Dedifferentiated amniotic fluid mesenchymal stem cell (primary cell): ENCODE measurements at regions not wholly inside any gene's neighbourhood (a gene's known extent, or its start where the extent isn't known, plus 50 kb on each side); places are given as distances from the start of the nearest gene placed in this dataset.
"Not testable (repeated sequence)": the region's sequence is repeated elsewhere in the genome, so short reads cannot be mapped to it uniquely, and the experiment has no call there.

ENCODE experiments used
- DNase-seq: peaks from one replicate; pipeline ENCODE4 v3.0.0-alpha.2; 2016; ENCODE audit errors: extremely low spot score

DNA sequence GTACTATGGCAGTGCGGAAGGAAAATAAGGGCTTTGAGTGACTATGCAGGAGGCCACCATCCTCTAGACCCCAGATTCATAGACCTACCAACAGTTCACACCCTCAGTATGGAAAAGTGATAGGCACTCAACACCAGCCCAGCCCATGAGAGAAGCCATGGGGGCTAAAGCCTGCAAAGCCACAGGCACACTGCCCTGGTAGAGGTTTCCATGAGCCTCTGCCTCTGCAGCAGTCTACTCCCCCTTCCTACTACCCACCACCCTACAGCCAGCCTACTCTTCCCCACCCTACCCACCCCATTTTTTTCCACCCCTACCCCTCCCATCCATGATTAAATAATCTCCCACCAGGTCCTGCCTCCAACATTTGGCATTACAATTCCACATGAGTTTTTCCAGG, 241.9 kb downstream of the CWH43 start:
- DNase-seq = not testable (repeated sequence)

DNA sequence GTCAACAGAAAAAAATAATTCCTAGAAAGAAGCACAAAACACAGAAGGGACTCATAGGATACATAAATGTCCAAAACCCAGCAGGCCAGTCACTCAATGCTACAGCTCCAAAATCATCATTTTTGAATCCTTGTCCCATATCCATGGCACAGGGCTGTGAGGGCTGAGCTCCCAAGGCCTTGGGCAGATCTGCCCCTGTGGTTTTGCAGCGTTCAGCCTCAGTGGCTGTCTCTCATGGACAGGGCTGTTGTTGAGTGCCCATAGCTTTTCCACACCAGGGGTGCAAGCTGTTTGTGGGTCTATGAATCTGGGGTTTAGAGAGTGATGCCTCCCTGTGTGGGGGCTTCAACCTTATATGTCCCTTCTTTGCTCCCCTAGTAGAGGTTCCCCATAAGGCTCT, 243.2 kb downstream of the CWH43 start:
- not testable (repeated sequence) for DNase-seq

DNA sequence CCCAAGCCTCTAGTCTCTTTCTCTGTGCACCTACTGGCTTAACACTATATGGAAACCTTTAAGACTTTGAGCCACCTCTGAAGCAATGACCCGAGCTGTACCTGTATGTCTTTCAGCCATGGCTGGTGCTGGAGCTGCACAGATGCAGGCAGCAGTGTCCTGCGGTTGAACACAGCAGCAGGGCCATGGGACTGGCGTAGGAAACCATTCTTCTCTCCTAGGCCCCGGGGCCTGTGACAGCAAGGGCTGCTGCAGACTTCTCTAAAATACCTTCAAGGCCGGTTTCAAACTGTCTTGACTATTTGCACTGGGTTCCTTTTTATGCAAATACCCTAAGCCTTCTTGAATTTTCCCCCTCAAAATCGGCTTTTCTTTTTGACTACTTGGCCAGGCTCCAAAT, 243.6 kb downstream of the CWH43 start:
- DNase-seq = not testable (repeated sequence)

DNA sequence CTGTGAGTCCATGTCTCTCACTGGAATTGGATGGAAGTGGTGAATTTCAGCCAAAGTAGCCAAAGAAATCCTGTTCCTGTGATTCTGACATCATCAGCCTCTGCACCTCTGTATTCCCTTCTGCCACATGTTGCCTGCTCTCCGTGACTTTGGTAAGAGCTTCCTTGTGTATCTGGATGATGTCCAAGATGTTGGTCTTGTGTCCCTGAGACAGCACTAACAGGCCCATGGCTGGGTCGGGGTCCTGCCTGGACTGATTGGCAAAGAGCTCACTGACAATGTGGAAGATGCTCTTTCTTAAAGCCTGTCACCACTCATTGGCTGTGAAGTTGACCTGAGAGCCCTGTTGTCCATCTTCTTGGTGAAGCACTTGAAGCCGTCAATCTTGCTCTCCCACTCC, 247.3 kb downstream of the CWH43 start:
- DNase-seq = not testable (repeated sequence)

DNA sequence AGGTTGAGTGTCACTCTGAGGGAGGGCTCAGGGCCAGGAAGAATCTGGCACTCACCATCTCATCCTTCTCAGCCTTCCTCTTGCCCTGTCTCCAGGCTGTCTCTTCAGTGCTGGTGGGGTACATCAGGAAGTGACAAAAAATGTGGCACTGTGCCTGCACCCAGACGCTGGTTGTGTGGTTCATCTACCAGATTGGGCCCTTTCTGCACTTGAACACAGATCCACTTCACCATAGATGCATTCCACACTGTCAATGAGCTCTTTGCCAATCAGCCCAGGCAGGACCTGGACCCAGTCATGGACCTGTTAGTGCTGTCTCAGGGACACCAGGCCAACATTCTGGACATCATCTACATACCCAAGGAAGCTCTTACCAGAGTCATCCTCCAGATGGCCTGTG, 247.7 kb downstream of the CWH43 start:
- DNase-seq = not testable (repeated sequence)

DNA sequence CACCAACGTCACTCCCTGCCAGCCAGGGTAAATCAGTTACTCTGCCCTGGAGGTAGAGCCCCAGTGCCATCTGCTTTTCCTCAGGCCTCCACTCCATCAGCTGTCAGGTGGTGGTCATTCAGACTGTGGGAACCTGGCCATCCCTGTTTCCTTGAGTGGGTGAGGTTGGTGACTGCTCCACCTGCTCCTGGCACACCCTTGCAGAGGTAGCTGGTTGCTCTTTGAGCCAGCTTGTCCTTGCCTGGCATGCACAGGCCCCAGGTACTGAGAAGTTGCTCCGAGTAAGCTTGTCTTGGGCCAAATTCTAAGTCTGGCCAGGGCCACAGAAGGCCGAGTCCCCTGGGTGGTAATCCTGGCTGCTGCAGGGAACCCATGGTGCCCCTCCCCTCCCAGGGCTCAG, 248.3 kb downstream of the CWH43 start:
- not testable (repeated sequence) for DNase-seq

DNA sequence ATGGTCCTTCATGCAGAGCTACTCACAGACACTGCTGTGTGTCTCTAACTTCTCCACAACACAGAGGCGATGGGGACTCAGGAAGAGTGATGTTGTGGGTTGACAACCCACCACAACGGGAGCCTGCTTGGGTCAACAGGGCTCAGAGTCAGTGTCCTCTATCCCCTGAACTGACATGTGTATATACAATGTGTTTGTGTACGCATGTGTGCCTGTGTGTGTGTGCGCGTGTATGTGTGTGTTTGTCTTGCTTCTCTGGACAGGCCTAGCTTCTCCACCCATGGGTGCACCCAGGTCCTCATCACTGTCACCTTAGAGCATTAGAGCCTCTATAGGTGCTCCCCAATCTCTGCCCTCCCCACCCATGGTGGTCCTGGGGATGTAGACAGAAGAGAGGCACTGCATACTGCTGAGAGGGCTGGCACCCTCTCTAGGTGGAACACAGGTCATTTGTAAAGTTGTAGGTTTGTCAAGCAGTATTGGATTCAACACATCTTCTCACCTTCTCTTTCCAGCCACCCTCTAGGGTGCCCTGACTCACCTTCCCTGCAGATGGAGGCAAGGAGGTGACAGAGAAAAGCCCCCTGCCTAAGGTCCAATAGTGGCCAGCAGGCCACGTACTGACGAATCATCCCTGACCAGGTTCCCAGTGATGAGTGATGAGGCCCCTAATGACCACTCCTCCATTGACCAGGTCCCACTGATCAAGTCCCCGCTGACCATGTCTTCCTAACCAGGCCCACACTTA, 249.5 kb downstream of the CWH43 start:
- DNase-seq = not testable (repeated sequence)

DNA sequence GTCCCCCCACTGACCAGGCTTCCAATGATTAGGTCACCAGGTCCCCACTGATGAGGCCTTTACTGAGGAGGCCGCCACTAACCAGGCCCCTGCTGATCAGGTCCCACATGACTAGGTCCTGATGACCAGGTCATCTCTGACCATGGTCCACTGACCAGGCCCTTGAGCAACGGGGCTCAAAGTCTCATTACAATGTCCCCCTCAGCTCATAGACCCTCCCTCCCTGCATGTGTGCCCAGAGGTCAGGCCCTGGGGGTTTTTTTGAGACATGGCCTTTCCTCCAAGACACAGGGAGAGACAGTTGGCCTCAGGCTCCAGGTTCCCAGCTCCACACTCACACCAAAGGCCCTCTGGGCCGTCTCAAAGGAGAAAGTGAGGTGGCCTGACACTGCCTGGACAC, 250.4 kb downstream of the CWH43 start:
- DNase-seq = not testable (repeated sequence)

DNA sequence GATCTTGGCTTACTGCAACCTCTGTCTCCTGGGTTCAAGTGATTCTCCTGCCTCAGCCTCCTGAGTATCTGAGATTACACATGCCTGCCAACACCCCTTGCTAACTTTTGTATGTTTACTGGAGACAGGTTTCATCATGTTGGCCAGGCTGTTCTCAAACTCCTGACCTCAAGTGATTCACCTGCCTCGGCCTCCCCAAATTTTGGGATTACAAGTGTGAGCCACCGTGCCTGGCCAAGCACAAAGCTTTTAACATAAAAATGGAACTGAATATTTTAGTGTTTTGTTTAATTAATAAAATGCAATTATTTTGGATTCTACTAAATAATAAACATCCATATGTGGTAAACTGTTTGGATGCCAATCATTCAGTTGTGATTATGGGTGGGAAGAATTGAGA, 255.2 kb downstream of the CWH43 start:
- DNase-seq = not testable (repeated sequence)

DNA sequence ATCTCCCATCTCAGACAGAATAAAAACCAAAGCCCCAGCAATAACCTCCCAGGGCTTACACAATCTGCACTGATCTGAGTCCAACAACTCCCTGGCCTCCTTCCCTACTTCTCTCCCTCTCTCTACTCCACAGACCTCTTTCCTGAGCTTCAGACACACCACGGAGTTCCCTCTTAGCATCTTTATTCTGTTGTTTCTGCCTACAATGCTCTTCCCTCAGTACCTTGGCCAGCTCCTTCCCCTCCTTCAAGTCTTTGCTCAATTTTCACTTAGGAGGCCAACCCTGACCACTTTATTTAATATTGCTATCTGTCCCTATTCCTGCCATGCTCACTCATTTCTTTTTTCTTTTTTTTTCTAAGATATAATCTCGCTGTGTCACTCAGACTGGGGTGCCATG, 276.7 kb downstream of the CWH43 start:
- not testable (repeated sequence) for DNase-seq

DNA sequence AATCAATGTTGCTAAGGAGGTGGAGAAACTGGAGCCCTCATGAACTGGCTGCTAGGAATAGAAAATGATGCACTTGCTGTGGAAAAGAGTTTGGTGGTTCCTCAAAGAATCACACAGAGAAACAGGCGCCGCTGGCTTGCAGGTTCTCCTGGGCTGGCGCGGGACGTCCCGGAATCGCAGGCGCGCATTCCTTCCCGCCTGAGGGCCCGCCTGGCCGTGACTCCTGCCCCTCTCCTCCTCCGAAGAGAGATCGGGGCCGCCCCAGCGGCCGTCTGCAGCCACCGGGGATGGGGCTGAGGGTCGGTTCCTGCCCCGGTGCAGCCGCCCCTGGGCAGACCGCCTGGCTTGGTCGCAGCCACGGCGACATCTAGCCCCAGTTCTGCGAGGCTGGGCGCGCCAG, 284.4 kb downstream of the CWH43 start:
- not testable (repeated sequence) for DNase-seq

DNA sequence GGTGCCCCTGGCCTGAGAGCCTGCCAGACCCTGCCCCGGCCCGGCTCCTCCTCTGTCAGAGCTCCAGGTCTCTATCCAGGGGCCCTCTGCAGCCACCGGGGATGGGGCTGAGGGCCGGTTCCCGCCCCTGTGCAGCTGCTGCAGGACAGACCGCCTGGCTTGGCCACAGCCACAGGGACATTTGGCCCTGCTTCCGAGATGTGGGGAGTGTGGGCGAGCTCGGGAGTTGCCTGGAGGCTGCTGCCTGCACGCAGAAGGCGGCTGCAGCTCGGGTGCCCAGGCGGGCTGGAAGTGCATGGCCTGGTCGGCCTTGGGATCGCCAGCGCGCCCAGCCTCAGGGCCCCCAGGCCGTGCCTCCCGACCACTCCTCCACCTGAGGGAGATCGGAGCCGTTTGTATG, 284.8 kb downstream of the CWH43 start:
- DNase-seq = not testable (repeated sequence)

DNA sequence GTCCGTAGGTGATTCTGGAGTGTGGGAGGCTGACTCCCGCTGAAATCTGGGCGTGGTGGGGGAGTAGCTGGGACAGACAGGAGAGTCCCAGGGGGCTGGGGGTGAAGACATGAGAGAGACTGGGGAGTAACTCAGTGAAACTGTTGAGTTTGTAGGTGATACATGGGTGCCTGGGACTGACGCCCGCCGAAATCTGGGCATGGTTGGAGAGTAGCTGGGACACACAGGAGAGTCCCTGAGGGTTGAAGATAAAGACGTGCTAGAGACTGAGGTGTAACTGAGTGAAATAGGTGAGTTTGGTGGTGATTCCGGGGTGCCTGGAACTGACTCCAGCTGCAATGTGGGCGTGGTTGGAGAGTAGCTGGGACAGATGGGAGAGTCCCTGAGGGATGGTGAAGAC, 299.8 kb downstream of the CWH43 start:
- not testable (repeated sequence) for DNase-seq

DNA sequence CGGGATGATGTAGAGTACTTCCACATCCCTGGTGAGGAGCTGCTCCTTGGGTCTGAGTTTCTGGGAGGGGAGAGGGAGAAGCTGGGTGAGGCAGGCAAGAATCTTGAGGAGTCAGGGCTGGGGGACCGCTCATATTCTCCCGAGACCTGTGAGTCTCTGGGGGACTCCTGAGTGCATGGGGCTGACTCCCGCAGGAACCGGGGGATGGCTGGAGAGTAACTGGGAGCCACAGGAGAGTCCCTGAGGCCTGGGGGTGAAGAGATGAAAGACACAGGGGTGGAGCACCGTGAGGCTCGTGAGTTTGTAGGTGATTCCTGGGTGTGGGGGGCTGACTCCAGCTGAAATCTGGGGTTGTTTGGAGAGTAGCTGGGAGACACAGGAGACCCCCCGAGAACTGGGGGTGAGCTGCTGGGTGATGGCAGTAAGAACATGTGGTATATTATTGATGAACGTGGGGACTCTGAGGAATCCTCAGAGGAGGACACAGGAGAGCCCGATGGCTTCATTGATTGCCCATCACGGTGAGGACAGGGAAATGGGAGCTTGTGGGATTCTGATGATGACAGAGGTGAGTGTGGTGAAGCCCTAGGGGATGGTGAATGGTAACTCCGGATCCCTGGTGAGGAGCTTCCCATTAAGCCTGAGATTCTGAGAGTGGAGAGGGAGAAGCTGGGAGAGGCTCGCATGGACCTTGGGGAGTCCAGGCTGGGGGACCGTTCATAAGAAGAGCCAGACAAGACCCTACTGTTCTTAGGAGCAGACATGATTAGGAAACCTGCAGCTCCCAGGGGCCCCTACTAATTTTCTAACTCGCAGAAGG, 301.1 kb downstream of the CWH43 start:
- DNase-seq = not testable (repeated sequence)

DNA sequence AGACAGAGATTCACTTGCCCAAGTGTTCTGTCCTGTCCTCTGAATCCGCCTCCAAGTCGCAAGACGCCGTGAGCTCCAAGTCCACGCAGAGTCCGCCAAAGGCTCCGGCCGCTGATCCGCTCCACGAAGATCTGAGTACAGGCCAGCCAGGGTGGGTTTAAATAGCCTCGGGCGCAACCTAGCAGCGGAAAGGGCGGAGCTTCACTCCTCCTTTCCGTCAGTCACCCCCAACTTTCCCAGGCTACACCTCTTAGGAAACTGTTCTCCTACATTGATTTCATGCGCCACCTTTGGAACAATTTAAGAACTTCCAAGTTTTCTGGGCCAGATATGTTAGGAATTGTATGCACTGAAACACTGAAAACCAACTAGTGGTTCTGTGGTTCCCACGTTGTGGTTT, 301.8 kb downstream of the CWH43 start:
- DNase-seq = not testable (repeated sequence)

DNA sequence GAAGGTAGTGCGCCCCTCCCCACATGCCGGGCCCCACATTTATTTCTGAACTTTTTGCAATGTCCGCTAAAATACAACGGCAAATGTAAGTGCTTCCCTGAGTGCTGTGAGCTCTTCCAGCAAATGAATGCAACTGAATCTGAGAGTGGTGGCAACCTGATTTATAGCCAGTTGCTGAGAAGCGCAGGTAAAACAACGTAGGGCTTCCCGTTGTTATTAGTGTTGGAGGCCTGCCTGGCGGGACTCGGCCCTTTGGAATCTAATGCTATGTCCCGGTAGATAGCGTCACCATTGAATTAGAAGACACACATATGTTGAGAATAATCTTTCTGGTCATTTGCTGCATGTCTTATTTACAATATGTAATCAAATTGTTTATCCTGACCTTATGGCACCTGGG, 302.7 kb downstream of the CWH43 start:
- DNase-seq = not testable (repeated sequence)

DNA sequence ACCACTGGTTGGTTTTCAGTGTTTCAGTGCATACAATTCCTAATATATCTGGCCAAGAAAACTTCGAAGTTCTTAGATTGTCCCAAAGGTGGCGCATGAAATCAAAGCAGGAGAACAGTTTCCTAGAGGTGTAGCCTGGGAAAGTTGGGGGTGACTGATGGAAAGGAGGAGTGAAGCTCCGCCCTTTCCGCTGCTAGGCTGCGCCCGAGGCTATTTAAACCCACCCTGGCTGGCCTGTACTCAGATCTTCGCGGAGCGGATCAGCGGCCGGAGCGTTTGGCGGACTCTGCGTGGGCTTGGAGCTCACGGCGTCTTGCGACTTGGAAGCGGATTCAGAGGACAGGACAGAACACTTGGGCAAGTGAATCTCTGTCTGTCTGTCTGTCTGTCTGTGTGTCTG, 328.7 kb downstream of the CWH43 start:
- not testable (repeated sequence) for DNase-seq

DNA sequence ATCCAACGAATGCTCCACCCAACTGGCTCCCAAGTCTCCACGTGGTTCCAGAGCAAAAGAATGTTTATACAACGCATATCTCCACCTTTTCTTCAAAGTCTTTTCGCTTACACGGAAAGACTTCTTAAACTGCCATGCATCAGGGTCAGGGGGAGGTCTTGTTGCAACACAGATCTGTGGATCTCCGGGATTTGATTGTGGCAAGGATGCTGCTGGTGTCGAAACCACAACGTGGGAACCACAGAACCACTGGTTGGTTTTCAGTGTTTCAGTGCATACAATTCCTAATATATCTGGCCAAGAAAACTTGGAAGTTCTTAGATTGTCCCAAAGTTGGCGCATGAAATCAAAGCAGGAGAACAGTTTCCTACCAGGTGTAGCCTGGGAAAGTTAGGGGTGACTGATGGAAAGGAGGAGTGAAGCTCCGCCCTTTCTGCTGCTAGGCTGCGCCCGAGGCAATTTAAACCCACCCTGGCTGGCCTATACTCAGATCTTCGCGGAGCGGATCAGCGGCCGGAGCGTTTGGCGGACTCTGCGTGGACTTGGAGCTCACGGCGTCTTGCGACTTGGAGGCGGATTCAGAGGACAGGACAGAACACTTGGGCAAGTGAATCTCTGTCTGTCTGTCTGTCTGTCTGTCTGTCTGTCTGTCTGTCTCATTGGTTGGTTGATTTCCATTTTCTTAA, 334.8 kb downstream of the CWH43 start:
- not testable (repeated sequence) for DNase-seq

DNA sequence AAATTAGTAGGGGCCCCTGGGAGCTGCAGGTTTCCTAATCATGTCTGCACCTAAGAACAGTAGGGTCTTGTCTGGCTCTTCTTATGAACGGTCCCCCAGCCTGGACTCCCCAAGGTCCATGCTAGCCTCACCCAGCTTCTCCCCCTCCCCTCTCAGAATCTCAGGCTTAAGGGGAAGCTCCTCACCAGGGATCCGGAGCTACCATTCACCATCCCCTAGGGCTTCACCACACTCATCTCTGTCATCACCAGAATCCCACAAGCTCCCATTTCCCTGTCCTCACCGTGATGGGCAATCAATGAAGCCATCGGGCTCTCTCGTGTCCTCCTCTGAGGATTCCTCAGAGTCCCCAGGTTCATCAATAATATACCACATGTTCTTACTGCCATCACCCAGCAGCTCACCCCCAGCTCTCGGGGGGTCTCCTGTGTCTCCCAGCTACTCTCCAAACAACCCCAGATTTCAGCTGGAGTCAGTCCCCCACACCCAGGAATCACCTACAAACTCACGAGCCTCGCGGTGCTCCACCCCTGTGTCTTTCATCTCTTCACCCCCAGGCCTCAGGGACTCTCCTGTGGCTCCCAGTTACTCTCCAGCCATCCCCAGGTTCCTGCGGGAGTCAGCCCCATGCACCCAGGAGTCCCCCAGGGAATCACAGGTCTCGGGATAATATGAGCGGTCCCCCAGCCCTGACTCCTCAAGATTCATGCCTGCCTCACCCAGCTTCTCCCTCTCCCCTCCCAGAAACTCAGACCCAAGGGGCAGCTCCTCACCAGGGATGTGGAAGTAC, 335.6 kb downstream of the CWH43 start:
- not testable (repeated sequence) for DNase-seq

DNA sequence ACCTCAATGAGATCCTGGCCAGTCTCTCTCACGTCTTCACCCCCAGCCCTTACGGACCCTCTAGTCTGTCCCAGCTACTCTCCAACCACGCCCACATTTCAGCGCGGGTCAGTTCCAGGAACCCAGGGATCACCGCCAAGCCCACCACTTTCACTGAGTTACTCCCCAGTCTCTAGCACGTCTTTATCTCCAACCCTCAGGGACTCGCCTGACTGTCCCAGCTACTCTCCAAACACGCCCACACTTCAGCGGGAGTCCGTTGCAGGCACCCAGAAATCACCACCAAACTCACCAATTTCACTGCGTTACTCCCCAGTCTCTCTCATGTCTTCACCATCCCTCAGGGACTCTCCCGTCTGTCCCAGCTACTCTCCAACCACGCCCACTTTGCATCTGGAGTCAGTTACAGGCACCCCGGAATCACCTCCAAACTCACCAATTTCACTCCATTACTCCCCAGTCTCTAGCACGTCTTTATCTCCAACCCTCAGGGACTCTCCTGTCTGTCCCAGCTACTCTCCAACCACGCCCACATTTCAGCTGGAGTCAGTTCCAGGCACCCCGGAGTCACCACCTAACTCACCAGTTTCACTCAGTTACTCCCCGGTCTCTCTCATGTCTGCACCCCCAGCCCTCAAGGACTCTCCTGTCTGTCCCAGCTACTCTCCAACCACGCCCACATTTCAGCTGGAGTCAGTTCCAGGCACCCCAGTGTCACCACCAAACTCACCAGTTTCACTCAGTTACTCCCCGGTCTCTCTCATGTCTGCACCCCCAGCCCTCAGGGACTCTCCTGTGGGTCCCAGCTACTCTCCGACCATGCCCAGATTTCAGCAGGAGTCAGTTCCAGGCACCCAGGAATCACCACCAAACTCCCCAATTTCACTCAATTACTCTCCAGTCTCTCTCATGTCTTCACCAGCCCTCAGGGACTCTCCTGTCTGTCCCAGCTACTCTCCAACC, 336.8 kb downstream of the CWH43 start:
- DNase-seq = not testable (repeated sequence)
